ENCODE measurements at regions not wholly inside any gene's neighbourhood (a gene's known extent, or its start where the extent isn't known, plus 50 kb on each side); places are given as distances from the start of the nearest gene placed in this dataset.

DNA sequence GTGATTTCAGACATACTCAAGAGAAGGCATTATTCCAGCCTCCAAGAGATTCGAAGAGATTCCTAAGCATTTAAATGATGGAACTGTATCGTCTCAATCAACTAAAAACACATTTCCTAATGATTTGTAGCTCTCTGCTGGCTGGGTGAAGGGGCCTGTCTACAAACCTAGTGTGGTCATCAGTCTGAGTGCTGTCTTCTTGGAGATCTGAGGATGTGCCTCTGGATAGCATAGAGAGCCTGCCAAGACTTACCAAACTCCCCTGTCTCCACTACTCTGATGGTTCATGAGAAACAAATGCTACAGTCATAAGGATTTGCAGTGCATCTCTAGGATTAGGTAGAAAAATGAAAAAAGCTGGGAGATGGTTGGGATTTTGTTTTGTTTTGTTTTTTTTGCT lies 176.9 kb upstream of the CITED2 start:
- ATAC-seq (ENCODE audit: low read depth) (no peak), DNase-seq (ENCODE audit: low spot score) (no peak)
- Histone ChIP-seq H3K4me3 (ENCODE audit: severe bottlenecking) (no peak overlapping the region), H3K4me1 (ENCODE audit: insufficient read depth, poor library complexity, severe bottlenecking) (peaks cover 4% of the 10 kb centered on the region), H3K27me3 (ENCODE audit: insufficient read depth, poor library complexity, severe bottlenecking) (no peaks in the 10 kb centered on the region), H3K9me3 (ENCODE audit: severe bottlenecking) (no peaks in the 10 kb centered on the region), H3K36me3 (ENCODE audit: low read depth) (no peaks in the 10 kb centered on the region), H3K27ac (ENCODE audit: poor library complexity, severe bottlenecking) (no peak overlapping the region)
- TF ChIP-seq, protein P1, sequence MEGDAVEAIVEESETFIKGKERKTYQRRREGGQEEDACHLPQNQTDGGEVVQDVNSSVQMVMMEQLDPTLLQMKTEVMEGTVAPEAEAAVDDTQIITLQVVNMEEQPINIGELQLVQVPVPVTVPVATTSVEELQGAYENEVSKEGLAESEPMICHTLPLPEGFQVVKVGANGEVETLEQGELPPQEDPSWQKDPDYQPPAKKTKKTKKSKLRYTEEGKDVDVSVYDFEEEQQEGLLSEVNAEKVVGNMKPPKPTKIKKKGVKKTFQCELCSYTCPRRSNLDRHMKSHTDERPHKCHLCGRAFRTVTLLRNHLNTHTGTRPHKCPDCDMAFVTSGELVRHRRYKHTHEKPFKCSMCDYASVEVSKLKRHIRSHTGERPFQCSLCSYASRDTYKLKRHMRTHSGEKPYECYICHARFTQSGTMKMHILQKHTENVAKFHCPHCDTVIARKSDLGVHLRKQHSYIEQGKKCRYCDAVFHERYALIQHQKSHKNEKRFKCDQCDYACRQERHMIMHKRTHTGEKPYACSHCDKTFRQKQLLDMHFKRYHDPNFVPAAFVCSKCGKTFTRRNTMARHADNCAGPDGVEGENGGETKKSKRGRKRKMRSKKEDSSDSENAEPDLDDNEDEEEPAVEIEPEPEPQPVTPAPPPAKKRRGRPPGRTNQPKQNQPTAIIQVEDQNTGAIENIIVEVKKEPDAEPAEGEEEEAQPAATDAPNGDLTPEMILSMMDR (IDR thresholded peaks at IDR 0.05; ENCODE audit: poor library complexity, severe bottlenecking): no peak

DNA sequence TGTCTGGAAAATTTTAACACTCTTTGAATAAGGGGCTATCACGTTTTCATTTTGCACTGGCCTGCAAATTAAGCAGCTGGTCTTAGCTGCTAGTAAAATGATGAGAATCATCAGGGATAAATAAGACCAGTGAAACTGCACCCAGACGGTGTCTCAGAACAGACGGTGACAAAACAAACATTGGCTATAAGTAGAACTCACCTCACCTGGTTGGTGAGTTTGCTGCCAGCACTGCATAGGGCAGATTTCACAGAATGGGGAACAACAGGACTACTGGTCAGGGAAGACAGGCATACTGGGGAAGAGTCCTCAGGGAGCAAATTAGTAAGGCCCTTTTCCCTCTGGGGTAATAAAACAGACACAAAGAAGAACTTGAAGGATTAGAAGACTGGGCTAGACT lies 175.9 kb upstream of the CITED2 start:
- H3K36me3 ChIP-seq (ENCODE audit: low read depth): no peaks in the 10 kb centered on the region
- H3K9me3 ChIP-seq (ENCODE audit: severe bottlenecking): no peaks in the 10 kb centered on the region
- no peak overlapping the region for H3K27ac ChIP-seq (ENCODE audit: poor library complexity, severe bottlenecking)
- no peak overlapping the region for H3K4me3 ChIP-seq (ENCODE audit: severe bottlenecking)
- no peaks in the 10 kb centered on the region for H3K27me3 ChIP-seq (ENCODE audit: insufficient read depth, poor library complexity, severe bottlenecking)
- ATAC-seq (ENCODE audit: low read depth): no peak
- TF ChIP-seq, protein P1 (IDR thresholded peaks at IDR 0.05; ENCODE audit: poor library complexity, severe bottlenecking): no peak
- H3K4me1 ChIP-seq (ENCODE audit: insufficient read depth, poor library complexity, severe bottlenecking): peaks cover 4% of the 10 kb centered on the region
- DNase-seq (ENCODE audit: low spot score): no peak

DNA sequence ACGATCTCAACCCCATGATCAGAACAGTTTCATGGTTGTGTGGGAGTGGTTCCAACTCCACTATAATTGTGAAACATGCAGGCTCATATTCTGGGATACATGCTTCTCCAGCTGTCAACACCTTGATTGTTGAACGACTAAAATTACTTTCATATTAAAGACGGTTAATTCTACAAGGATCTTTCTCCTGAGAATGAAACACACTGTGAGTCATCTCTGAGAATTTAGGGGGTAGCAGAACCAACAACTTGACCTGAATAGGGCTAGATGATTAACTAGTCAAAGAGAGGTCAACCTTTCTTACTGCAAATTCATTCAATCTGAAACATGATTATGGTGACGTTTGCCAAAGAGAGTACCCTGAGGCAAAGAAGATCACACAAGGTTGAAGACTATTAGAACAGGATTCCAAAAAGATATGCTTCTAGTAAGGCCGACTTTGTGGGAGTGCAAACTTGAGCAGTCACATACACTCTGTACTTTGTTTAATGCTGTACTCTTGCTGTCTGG lies 175.2 kb upstream of the CITED2 start:
- H3K36me3 ChIP-seq (ENCODE audit: low read depth): no peaks in the 10 kb centered on the region
- H3K27ac ChIP-seq (ENCODE audit: poor library complexity, severe bottlenecking): no peak overlapping the region
- TF ChIP-seq, protein P1 (IDR thresholded peaks at IDR 0.05; ENCODE audit: poor library complexity, severe bottlenecking): no peak
- ATAC-seq (ENCODE audit: low read depth): no peak
- no peaks in the 10 kb centered on the region for H3K27me3 ChIP-seq (ENCODE audit: insufficient read depth, poor library complexity, severe bottlenecking)
- DNase-seq (ENCODE audit: low spot score): no peak
- no peaks in the 10 kb centered on the region for H3K9me3 ChIP-seq (ENCODE audit: severe bottlenecking)
- peaks cover 4% of the 10 kb centered on the region for H3K4me1 ChIP-seq (ENCODE audit: insufficient read depth, poor library complexity, severe bottlenecking)
- no peak overlapping the region for H3K4me3 ChIP-seq (ENCODE audit: severe bottlenecking)

DNA sequence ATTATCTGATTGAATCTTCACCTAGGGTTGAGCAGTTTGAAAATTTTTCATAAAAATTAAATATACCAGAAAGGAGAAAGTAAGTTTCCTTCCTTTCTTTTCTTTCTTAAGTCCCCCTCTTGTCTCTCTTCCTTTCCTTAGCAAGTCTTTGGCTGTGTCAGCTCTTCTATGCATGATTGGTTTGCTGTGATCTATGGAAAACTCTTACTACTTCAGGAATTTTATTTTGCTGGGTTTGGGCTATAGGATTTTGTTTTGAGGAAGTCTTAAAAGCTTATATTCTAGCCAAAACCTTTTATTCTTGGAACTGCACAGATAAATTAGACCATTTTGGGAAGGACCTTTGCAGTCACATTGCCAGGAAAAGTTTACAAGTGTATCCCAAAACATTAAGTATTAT lies 173.4 kb upstream of the CITED2 start:
- Histone ChIP-seq H3K9me3 (ENCODE audit: severe bottlenecking) (no peaks in the 10 kb centered on the region), H3K4me3 (ENCODE audit: severe bottlenecking) (no peak overlapping the region), H3K36me3 (ENCODE audit: low read depth) (no peaks in the 10 kb centered on the region), H3K4me1 (ENCODE audit: insufficient read depth, poor library complexity, severe bottlenecking) (peaks cover 4% of the 10 kb centered on the region), H3K27me3 (ENCODE audit: insufficient read depth, poor library complexity, severe bottlenecking) (no peaks in the 10 kb centered on the region), H3K27ac (ENCODE audit: poor library complexity, severe bottlenecking) (no peak overlapping the region)
- DNase-seq (ENCODE audit: low spot score): no peak
- TF ChIP-seq, protein P1 (IDR thresholded peaks at IDR 0.05; ENCODE audit: poor library complexity, severe bottlenecking): no peak
- no peak for ATAC-seq (ENCODE audit: low read depth)

DNA sequence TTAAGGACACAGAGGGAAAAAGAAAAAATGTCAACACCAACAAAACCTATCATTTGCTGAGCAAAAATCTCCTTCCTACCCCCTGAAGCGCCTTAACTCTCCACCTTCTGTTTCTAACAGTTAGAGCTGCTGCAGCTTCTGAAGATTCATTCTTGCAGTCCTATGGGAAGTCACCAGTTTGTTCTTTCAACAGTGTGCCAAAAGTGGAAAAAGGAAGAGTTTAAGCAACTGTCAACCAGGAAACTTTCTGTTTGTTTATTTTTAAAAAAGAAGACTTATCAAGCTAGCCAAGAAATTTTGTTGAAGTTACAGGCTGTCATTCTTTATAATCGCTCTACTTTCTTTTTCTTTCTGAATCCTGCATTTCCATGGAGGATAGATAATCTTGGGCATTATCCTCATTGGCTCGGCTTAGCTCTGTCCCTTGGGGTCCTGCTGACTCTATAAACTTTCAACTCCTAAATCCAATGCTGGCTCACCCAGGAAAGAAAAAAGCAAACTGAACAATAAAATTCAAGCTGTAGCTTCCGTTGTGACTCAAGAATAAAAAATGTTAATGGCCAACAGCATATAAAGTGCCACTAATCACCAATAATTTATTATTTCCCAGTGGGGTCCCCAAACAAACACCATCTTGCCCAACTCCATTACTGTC lies 172.8 kb upstream of the CITED2 start:
- TF ChIP-seq, protein P1 (IDR thresholded peaks at IDR 0.05; ENCODE audit: poor library complexity, severe bottlenecking): no peak
- Histone ChIP-seq H3K36me3 (ENCODE audit: low read depth) (no peaks in the 10 kb centered on the region), H3K4me1 (ENCODE audit: insufficient read depth, poor library complexity, severe bottlenecking) (peaks cover 4% of the 10 kb centered on the region), H3K27me3 (ENCODE audit: insufficient read depth, poor library complexity, severe bottlenecking) (no peaks in the 10 kb centered on the region), H3K4me3 (ENCODE audit: severe bottlenecking) (no peak overlapping the region), H3K27ac (ENCODE audit: poor library complexity, severe bottlenecking) (no peak overlapping the region), H3K9me3 (ENCODE audit: severe bottlenecking) (no peaks in the 10 kb centered on the region)
- no peak for DNase-seq (ENCODE audit: low spot score)
- ATAC-seq (ENCODE audit: low read depth): no peak

Data from RWPE2 (cell line).